Gastroesophageal sphincter (tissue), 4 donors: ENCODE measurements at regions not wholly inside any gene's neighbourhood (a gene's known extent, or its start where the extent isn't known, plus 50 kb on each side); places are given as distances from the start of the nearest gene placed in this dataset.

ENCODE experiments used
- ATAC-seq: fragments of 150-250 bp; one replicate; pipeline ENCODE4 v1.9.1; 2016; ENCODE audit warnings: mild to moderate bottlenecking, moderate library complexity
- H3K27ac ChIP-seq, 4 donors: fragments of 200-600 bp; sonication (generic) in 3 of 4; 1 replicate in 3 of 4; 2 replicates in 1 of 4; pipeline ENCODE4 v1.5.1; 2016 to 2019
- H3K27me3 ChIP-seq: fragments of 200-600 bp; sonication (generic); one replicate; pipeline ENCODE4 v1.5.1; 2019
- H3K36me3 ChIP-seq, 2 donors: fragments of 200-600 bp; sonication (generic); one replicate each; pipeline ENCODE4 v1.5.1; 2019; ENCODE audit warnings: control low read depth in 1 of 2
- H3K4me1 ChIP-seq, 3 donors: fragments of 200-600 bp; sonication (generic); 1 replicate in 2 of 3; 2 replicates in 1 of 3; pipeline ENCODE4 v1.5.1; 2016 to 2019; ENCODE audit warnings: control low read depth in 2 of 3
- H3K4me3 ChIP-seq, 2 donors: fragments of 200-600 bp; sonication (generic); one replicate each; pipeline ENCODE4 v1.5.1; 2019; ENCODE audit warnings: mild to moderate bottlenecking in 1 of 2, moderate library complexity in 1 of 2
- H3K9me3 ChIP-seq, 3 donors: fragments of 200-600 bp; sonication (generic); one replicate each; pipeline ENCODE4 v1.5.1; 2017 to 2019; ENCODE audit warnings: control low read depth in 2 of 3
- EP300 ChIP-seq: sonication (generic); formaldehyde crosslinking; IDR thresholded peaks from one replicate; pipeline ENCODE4 v1.6.1; 2017; ENCODE audit warnings: antibody characterized with exemption, mild to moderate bottlenecking
- POLR2A ChIP-seq, 2 donors: fragments of 450-650 bp; IDR thresholded peaks; one replicate each; pipeline ENCODE4 v1.6.1; 2017; ENCODE audit warnings: antibody characterized with exemption in 2 of 2, mild to moderate bottlenecking in 2 of 2, moderate library complexity in 1 of 2
- POLR2AphosphoS5 ChIP-seq: sonication (generic); formaldehyde crosslinking; IDR thresholded peaks from one replicate; pipeline ENCODE4 v1.6.1; 2017; ENCODE audit warnings: antibody characterized with exemption
- WGBS, 2 donors: methylation state at CpG; one replicate each; pipeline ENCODE4 v1.1.5; 2018; ENCODE audit warnings: low coverage in 1 of 2; 5-methylcytosine and 5-hydroxymethylcytosine counted together
- TF ChIP-seq, protein P1 (sequence below), 4 experiments: fragments of 200-600 bp in 2 of 4; fragments of 450-650 bp in 2 of 4; sonication (generic) in 1 of 4; IDR thresholded peaks; one replicate each; pipeline ENCODE4 v1.5.1; 2017 to 2019; ENCODE audit warnings: antibody characterized with exemption in 4 of 4, mild to moderate bottlenecking in 2 of 4, moderate library complexity in 2 of 4

DNA sequence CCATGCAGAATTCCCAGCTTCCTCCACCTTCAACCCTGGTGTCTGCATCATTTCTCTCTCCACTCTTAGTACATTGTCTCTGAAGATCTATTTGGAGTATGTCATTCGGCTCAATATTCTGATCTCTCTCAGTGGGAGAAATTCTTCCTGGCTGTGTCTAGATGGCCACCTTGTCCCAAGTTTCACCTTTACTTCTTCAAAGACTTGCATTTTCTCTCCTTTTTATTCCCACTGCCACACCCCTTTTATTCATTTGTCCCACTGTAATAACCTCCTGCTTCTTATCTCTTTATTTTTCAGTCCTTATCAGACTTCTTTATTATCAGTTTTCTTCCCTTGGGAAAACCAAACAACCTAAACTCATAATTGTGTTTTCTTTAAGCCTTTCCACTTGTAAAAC lies 54.3 kb upstream of the CERS6 start:
- no peaks in the 10 kb centered on the region for H3K4me1 ChIP-seq
- H3K36me3 ChIP-seq, result no peaks in the 10 kb centered on the region
- H3K4me3 ChIP-seq, result no peak overlapping the region
- no peak for ATAC-seq
- H3K27me3 ChIP-seq, result no peaks in the 10 kb centered on the region
- H3K27ac ChIP-seq, result no peak overlapping the region
- no peak for TF ChIP-seq POLR2AphosphoS5
- peaks cover 0 to 7% (median 0%) of the 10 kb centered on the region in 3 donors for H3K9me3 ChIP-seq
- 90% methylated on average over 1 of the region's 1 CpG; no CpG with 5 or more reads in 1 of the 2 donors for WGBS, 2 donors

DNA sequence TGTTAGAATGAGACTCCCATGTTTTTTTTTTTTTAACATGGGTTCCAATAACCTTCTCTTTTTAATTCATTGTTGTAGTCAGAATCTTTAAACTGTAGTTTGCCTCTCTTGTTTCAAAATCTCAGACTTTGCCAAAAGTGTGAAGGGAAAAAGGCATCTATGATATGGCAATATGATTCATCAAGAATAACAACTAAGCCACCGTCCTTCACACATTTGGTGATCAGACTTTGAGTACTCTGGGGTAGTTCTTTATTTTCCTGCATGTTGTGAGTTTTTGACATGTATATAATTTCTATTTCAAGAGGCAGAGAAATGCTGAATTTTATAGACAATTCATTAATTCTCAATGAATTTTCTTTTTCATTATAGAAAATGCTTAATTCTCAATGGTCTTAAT lies 53.5 kb upstream of the CERS6 start:
- 89 to 90% methylated on average over 1 of the region's 1 CpG for WGBS, 2 donors
- no peak overlapping the region for H3K4me3 ChIP-seq
- no peak for ATAC-seq
- TF ChIP-seq POLR2A (IDR thresholded peaks at IDR 0.05) (no peak), POLR2AphosphoS5 (no peak), EP300 (no peak)
- TF ChIP-seq, protein P1, sequence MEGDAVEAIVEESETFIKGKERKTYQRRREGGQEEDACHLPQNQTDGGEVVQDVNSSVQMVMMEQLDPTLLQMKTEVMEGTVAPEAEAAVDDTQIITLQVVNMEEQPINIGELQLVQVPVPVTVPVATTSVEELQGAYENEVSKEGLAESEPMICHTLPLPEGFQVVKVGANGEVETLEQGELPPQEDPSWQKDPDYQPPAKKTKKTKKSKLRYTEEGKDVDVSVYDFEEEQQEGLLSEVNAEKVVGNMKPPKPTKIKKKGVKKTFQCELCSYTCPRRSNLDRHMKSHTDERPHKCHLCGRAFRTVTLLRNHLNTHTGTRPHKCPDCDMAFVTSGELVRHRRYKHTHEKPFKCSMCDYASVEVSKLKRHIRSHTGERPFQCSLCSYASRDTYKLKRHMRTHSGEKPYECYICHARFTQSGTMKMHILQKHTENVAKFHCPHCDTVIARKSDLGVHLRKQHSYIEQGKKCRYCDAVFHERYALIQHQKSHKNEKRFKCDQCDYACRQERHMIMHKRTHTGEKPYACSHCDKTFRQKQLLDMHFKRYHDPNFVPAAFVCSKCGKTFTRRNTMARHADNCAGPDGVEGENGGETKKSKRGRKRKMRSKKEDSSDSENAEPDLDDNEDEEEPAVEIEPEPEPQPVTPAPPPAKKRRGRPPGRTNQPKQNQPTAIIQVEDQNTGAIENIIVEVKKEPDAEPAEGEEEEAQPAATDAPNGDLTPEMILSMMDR (IDR thresholded peaks at IDR 0.05), result no peak
- peaks cover 0 to 15% (median 0%) of the 10 kb centered on the region in 3 donors for H3K9me3 ChIP-seq
- no peaks in the 10 kb centered on the region for H3K36me3 ChIP-seq
- H3K27me3 ChIP-seq, result no peaks in the 10 kb centered on the region
- no peak overlapping the region for H3K27ac ChIP-seq
- H3K4me1 ChIP-seq, result no peaks in the 10 kb centered on the region

DNA sequence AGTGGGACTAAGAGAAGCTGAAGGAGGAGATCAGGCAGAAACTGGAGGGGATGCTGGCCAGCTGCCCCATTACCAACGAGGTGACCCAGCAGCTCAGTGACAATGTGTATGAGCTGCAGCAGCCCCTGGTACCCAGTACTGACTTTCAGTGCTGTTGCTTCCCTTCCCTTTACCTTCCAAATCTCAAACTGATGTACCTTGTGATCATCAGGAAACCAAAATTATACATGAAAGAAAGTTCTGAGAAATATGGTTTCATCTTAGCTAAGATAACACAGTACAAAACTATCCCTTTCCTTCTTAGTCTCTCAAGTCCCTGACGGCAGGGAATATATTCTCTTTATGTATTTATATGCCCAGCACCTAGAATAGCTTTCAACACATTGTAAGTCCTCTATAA lies 52.3 kb upstream of the CERS6 start:
- Histone ChIP-seq H3K4me1 (no peaks in the 10 kb centered on the region), H3K4me3 (no peak overlapping the region), H3K27ac (no peak overlapping the region), H3K27me3 (no peaks in the 10 kb centered on the region), H3K36me3 (no peaks in the 10 kb centered on the region), H3K9me3 (peaks cover 0 to 16% (median 0%) of the 10 kb centered on the region in 3 donors)
- WGBS, 2 donors, result 86 to 91% methylated on average over 1 to 2 of the region's 2 CpGs
- ATAC-seq, result no peak
- TF ChIP-seq POLR2A (IDR thresholded peaks at IDR 0.05) (no peak), POLR2AphosphoS5 (no peak), EP300 (no peak)
- TF ChIP-seq, protein P1 (IDR thresholded peaks at IDR 0.05), result no peak

DNA sequence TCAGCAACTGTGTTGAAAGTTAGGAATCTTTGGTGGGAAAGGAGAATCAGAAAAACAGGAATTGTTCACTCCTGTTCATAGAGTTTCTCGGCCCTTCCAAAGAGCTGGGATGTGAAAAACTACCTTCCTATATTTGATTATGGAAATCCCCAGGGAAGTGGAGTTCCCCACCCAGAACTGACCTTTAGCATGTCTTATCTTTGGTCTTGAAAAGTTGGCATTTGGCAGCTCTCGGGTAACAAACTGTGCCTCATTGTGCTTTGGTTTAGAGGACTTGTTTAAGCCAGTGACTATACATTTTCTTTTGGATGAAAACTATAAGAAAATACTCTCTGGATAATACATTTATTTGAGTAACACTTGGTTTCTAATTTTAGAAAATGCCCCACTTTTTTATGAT lies 51.3 kb upstream of the CERS6 start:
- Histone ChIP-seq H3K27ac (no peak overlapping the region), H3K27me3 (no peaks in the 10 kb centered on the region), H3K36me3 (no peaks in the 10 kb centered on the region), H3K4me3 (no peak overlapping the region), H3K4me1 (no peaks in the 10 kb centered on the region), H3K9me3 (peaks cover 0 to 16% (median 0%) of the 10 kb centered on the region in 3 donors)
- WGBS, 2 donors, result 47 to 69% methylated on average over 2 of the region's 2 CpGs
- ATAC-seq, result no peak
- no peak for TF ChIP-seq EP300
- TF ChIP-seq POLR2AphosphoS5, result no peak
- TF ChIP-seq, protein P1 (IDR thresholded peaks at IDR 0.05), result no peak
- TF ChIP-seq POLR2A (IDR thresholded peaks at IDR 0.05), result no peak
